COLO668 (cell line): ENCODE measurements at regions not wholly inside any gene's neighbourhood (a gene's known extent, or its start where the extent isn't known, plus 50 kb on each side); places are given as distances from the start of the nearest gene placed in this dataset.

Experiments used
- DNase-seq: peaks from one replicate; lab custom pipeline; 2025; ENCODE audit not compliant: unreplicated experiment; lab: John Stamatoyannopoulos, UW

GRCh38 chr4:181959121-181959520 is 284.1 kb upstream of the TENM3 start:
- no peak for DNase-seq

- DNase-seq, result no peak
Observed at GRCh38 chr4:181960384-181960783, 282.8 kb upstream of the TENM3 start.

- no peak for DNase-seq
Observed at GRCh38 chr4:181962321-181962720, 280.9 kb upstream of the TENM3 start.

- DNase-seq, result no peak
Observed at GRCh38 chr4:181964731-181965130, 278.5 kb upstream of the TENM3 start.

GRCh38 chr4:181966104-181966551 is 277.1 kb upstream of the TENM3 start:
- no peak for DNase-seq

GRCh38 chr4:181967401-181967800 is 275.8 kb upstream of the TENM3 start:
- no peak for DNase-seq

GRCh38 chr4:181968371-181968770 is 274.8 kb upstream of the TENM3 start:
- DNase-seq, result no peak

GRCh38 chr4:181969151-181969550 is 274.1 kb upstream of the TENM3 start:
- no peak for DNase-seq

- DNase-seq, result no peak
Observed at GRCh38 chr4:181970366-181970765, 272.8 kb upstream of the TENM3 start.

- no peak for DNase-seq
Observed at GRCh38 chr4:181971411-181971810, 271.8 kb upstream of the TENM3 start.

- no peak for DNase-seq
Observed at GRCh38 chr4:181971973-181972372, 271.2 kb upstream of the TENM3 start.

- DNase-seq, result no peak
Observed at GRCh38 chr4:181976764-181977163, 266.4 kb upstream of the TENM3 start.

GRCh38 chr4:181982437-181982836 is 260.8 kb upstream of the TENM3 start:
- peak; percentile 9 for DNase-seq

- DNase-seq, result no peak
Observed at GRCh38 chr4:181982856-181983255, 260.3 kb upstream of the TENM3 start.

- no peak for DNase-seq
Observed at GRCh38 chr4:181987392-181987791, 255.8 kb upstream of the TENM3 start.

- DNase-seq, result no peak
Observed at GRCh38 chr4:181989071-181989470, 254.1 kb upstream of the TENM3 start.

- DNase-seq, result no peak
Observed at GRCh38 chr4:181991369-181992108, 251.7 kb upstream of the TENM3 start.

- DNase-seq, result no peak
Observed at GRCh38 chr4:181998398-181999295, 244.6 kb upstream of the TENM3 start.

GRCh38 chr4:182000077-182000476 is 243.1 kb upstream of the TENM3 start:
- DNase-seq, result no peak

- no peak for DNase-seq
Observed at GRCh38 chr4:182010876-182011275, 232.3 kb upstream of the TENM3 start.

- DNase-seq, result no peak
Observed at GRCh38 chr4:182014164-182014563, 229.0 kb upstream of the TENM3 start.

- DNase-seq, result no peak
Observed at GRCh38 chr4:182015014-182015413, 228.2 kb upstream of the TENM3 start.
